KMS-11 (cell line): ENCODE measurements at regions not wholly inside any gene's neighbourhood (a gene's known extent, or its start where the extent isn't known, plus 50 kb on each side); places are given as distances from the start of the nearest gene placed in this dataset.

ENCODE experiments used
- H2AFZ ChIP-seq: fragments of 200-600 bp; sonication (generic); 2 replicates; pipeline ENCODE4 v1.6.1; 2016; ENCODE audit warnings: antibody characterized with exemption, mixed run types, low read depth
- H3K27ac ChIP-seq: fragments of 200-600 bp; sonication (generic); 2 replicates; pipeline ENCODE4 v1.6.1; 2016; ENCODE audit warnings: mild to moderate bottlenecking, mixed run types
- H3K27me3 ChIP-seq: fragments of 200-600 bp; sonication (generic); 2 replicates; pipeline ENCODE4 v1.6.1; 2017; ENCODE audit warnings: mild to moderate bottlenecking, low read depth, mixed run types, moderate library complexity; ENCODE audit not compliant: insufficient read depth
- H3K36me3 ChIP-seq: fragments of 200-600 bp; sonication (generic); 2 replicates; pipeline ENCODE4 v1.6.1; 2017; ENCODE audit warnings: mild to moderate bottlenecking, mixed run types; ENCODE audit not compliant: insufficient read depth
- H3K4me1 ChIP-seq: fragments of 200-600 bp; sonication (generic); 2 replicates; pipeline ENCODE4 v1.6.1; 2016; ENCODE audit warnings: mild to moderate bottlenecking, low read depth, mixed run types; ENCODE audit not compliant: poor library complexity, severe bottlenecking
- H3K4me2 ChIP-seq: fragments of 200-600 bp; sonication (generic); 2 replicates; pipeline ENCODE4 v1.7.0; 2016; ENCODE audit warnings: mild to moderate bottlenecking, mixed run types
- H3K4me3 ChIP-seq: fragments of 200-600 bp; sonication (generic); IDR thresholded peaks from 2 replicates; pipeline ENCODE4 v1.6.1; 2017; ENCODE audit warnings: low read depth, low read length, mixed read lengths; ENCODE audit not compliant: insufficient read depth
- H3K79me2 ChIP-seq: fragments of 200-600 bp; sonication (generic); 2 replicates; pipeline ENCODE4 v1.6.1; 2016; ENCODE audit warnings: low read depth, mixed run types; ENCODE audit not compliant: insufficient read depth
- H3K9ac ChIP-seq: fragments of 200-600 bp; sonication (generic); 2 replicates; pipeline ENCODE4 v1.6.1; 2016; ENCODE audit warnings: mild to moderate bottlenecking, mixed run types
- H4K20me1 ChIP-seq: fragments of 200-600 bp; sonication (generic); 2 replicates; pipeline ENCODE4 v1.6.1; 2016; ENCODE audit warnings: mild to moderate bottlenecking, mixed run types; ENCODE audit not compliant: insufficient read depth
- CTCF ChIP-seq: fragments of 200-600 bp; sonication (generic); conservative IDR thresholded peaks from 2 replicates; pipeline ENCODE4 v1.6.1; 2017; ENCODE audit warnings: low read depth, mild to moderate bottlenecking, antibody characterized with exemption, low read length, moderate library complexity, mixed read lengths

- H3K27me3 ChIP-seq = no peaks in the 10 kb centered on the region
- peaks cover 41% of the 10 kb centered on the region for H3K4me1 ChIP-seq
- H3K36me3 ChIP-seq = no peaks in the 10 kb centered on the region
- H3K79me2 ChIP-seq = no peaks in the 10 kb centered on the region
- TF ChIP-seq CTCF = no peak
- no peak overlapping the region for H3K4me3 ChIP-seq
- no peaks in the 10 kb centered on the region for H4K20me1 ChIP-seq
- H3K9ac ChIP-seq = no peak overlapping the region
- H3K27ac ChIP-seq = peak overlapping the region; percentile 74; the same call in 1 of the 2 replicates
- H2AFZ ChIP-seq = peak overlapping the region; percentile 73; the same call in 1 of the 2 replicates
- H3K4me2 ChIP-seq = peak overlapping the region; percentile 58; the same call in 1 of the 2 replicates
Measured at GRCh38 chr2:161569401-161569800, 54.8 kb upstream of the SLC4A10 start.

GRCh38 chr2:161570424-161571050 lies 53.7 kb upstream of the SLC4A10 start:
- H3K4me2 ChIP-seq = peak overlapping the region; percentile 58
- peak overlapping the region; percentile 2; the same call in 1 of the 2 replicates for H3K9ac ChIP-seq
- no peaks in the 10 kb centered on the region for H3K36me3 ChIP-seq
- peak; percentile 76 for TF ChIP-seq CTCF
- H3K27ac ChIP-seq = peak overlapping the region; percentile 74
- H3K27me3 ChIP-seq = no peaks in the 10 kb centered on the region
- H3K79me2 ChIP-seq = no peaks in the 10 kb centered on the region
- peak overlapping the region; percentile 73 for H2AFZ ChIP-seq
- H3K4me1 ChIP-seq = peaks cover 41% of the 10 kb centered on the region
- no peak overlapping the region for H3K4me3 ChIP-seq
- no peaks in the 10 kb centered on the region for H4K20me1 ChIP-seq

GRCh38 chr2:161571051-161571429 lies 53.2 kb upstream of the SLC4A10 start:
- Histone ChIP-seq H3K9ac (peak overlapping the region; percentile 4; the same call in 1 of the 2 replicates), H3K27me3 (no peaks in the 10 kb centered on the region), H3K4me1 (peaks cover 41% of the 10 kb centered on the region), H3K79me2 (no peaks in the 10 kb centered on the region), H3K27ac (peak overlapping the region; percentile 74), H4K20me1 (no peaks in the 10 kb centered on the region), H3K4me2 (peak overlapping the region; percentile 58; the same call in 1 of the 2 replicates), H3K4me3 (no peak overlapping the region), H2AFZ (peak overlapping the region; percentile 73), H3K36me3 (no peaks in the 10 kb centered on the region)
- no peak for TF ChIP-seq CTCF
